Caco-2 (cell line): ENCODE measurements at regions not wholly inside any gene's neighbourhood (a gene's known extent, or its start where the extent isn't known, plus 50 kb on each side); places are given as distances from the start of the nearest gene placed in this dataset.

Source experiments
- BruUV-seq: library from RNA; stranded (reverse); fragments of 400-500 nt; replicated peaks from 2 replicates; lab custom pipeline; 2021; lab: Mats Ljungman, UMichigan
- CTCF ChIA-PET: fragments of 300-600 bp; sonication (Branson Sonifier 250); formaldehyde crosslinking; loops from one replicate; lab custom pipeline; 2022; ENCODE audit warnings: antibody characterized with exemption; lab: Charles Lee
- POLR2A ChIA-PET: fragments of 300-600 bp; sonication (Branson Sonifier 250); formaldehyde crosslinking; loops from one replicate; lab custom pipeline; 2022; ENCODE audit warnings: antibody characterized with exemption; lab: Charles Lee
- DNase-seq, 2 experiments: peaks; one replicate each; pipeline versions ENCODE4 v3.0.0 to v3.0.0-alpha.2; 2020 to 2022
- H3K27me3 ChIP-seq: replicated peaks from 2 replicates; pipeline ENCODE4 v1.6.0; 2011; ENCODE audit warnings: low read length; ENCODE audit not compliant: control insufficient read depth, insufficient read depth
- H3K36me3 ChIP-seq: 2 replicates; pipeline ENCODE4 v1.5.1; 2011; ENCODE audit warnings: low read length; ENCODE audit not compliant: control insufficient read depth, insufficient read depth
- H3K4me1 ChIP-seq: fragments of 250-450 bp; sonication (Bioruptor Pico); 2 replicates; pipeline ENCODE4 v1.5.1; 2020; ENCODE audit warnings: mild to moderate bottlenecking
- H3K4me3 ChIP-seq: 2 replicates; pipeline ENCODE4 v1.5.1; 2011; ENCODE audit warnings: low read depth, mild to moderate bottlenecking, control low read depth, low read length
- H3K9me3 ChIP-seq: fragments of 250-450 bp; sonication (Bioruptor Pico); 2 replicates; pipeline ENCODE4 v1.5.1; 2020; ENCODE audit warnings: mild to moderate bottlenecking, moderate library complexity
- H3K27ac Mint-ChIP-seq: one replicate; pipeline ENCODE4 v1.8.0; 2022; ENCODE audit warnings: mixed read lengths; ENCODE audit not compliant: unreplicated experiment
- H3K27me3 Mint-ChIP-seq: one replicate; pipeline ENCODE4 v1.8.0; 2022; ENCODE audit warnings: mixed read lengths; ENCODE audit not compliant: insufficient read depth, unreplicated experiment
- H3K36me3 Mint-ChIP-seq: one replicate; pipeline ENCODE4 v1.8.0; 2022; ENCODE audit warnings: mild to moderate bottlenecking, mixed read lengths; ENCODE audit not compliant: insufficient read depth, unreplicated experiment
- H3K4me1 Mint-ChIP-seq: one replicate; pipeline ENCODE4 v1.8.0; 2022; ENCODE audit warnings: low read depth, mixed read lengths; ENCODE audit not compliant: unreplicated experiment
- H3K4me3 Mint-ChIP-seq: one replicate; pipeline ENCODE4 v1.8.0; 2022; ENCODE audit warnings: mild to moderate bottlenecking, moderate library complexity, mixed read lengths; ENCODE audit not compliant: unreplicated experiment
- H3K9me3 Mint-ChIP-seq: one replicate; pipeline ENCODE4 v1.8.0; 2022; ENCODE audit warnings: mixed read lengths; ENCODE audit not compliant: unreplicated experiment
- intact Hi-C: fragments of 100-400 bp; cut with micrococcal nuclease; formaldehyde crosslinking; loops from one replicate; pipeline ENCODE4 v1.10.0; 2022; ENCODE audit not compliant: unreplicated experiment
- TF ChIP-seq, protein P1 (sequence below), 2 experiments: fragments of 200-600 bp in 1 of 2; IDR thresholded peaks; 1 replicate in 1 of 2; 2 replicates in 1 of 2; pipeline versions ENCODE4 v1.5.1 to v1.8.0; 2011 to 2022; ENCODE audit warnings: antibody characterized with exemption in 1 of 2, control low read depth in 1 of 2, inconsistent platforms in 1 of 2, low read depth in 1 of 2, low read length in 1 of 2, mild to moderate bottlenecking in 1 of 2, moderate library complexity in 1 of 2; ENCODE audit not compliant: insufficient read depth in 1 of 2, severe bottlenecking in 1 of 2, unreplicated experiment in 1 of 2

DNA sequence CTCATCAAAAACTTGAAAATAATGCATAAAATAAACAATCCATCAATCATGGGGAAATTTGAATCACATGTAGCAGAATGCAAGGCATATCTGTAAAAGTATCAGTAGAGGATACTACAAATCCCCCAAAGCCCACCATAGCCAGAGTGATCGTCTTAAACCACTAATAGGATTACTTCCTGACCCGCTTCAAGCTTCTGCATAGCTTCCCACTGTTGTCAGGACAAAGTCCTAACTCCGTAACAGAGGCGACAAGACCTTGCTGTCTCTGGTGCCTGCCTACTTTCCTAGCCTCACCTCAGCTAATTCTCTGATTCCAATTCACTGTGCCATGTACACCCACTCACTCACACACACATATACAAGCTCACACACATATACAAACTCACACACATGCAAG is 161.2 kb upstream of the NFIA start:
- no TSS peak for BruUV-seq
- Histone ChIP-seq H3K4me1 (no peaks in the 10 kb centered on the region), H3K4me3 (no peak overlapping the region), H3K9me3 (no peaks in the 10 kb centered on the region), H3K36me3 (no peaks in the 10 kb centered on the region), H3K27me3 (no peaks in the 10 kb centered on the region)
- Mint-ChIP-seq H3K27me3 (no peaks in the 10 kb centered on the region), H3K9me3 (no peaks in the 10 kb centered on the region), H3K4me3 (no peak overlapping the region), H3K4me1 (peaks cover 9% of the 10 kb centered on the region), H3K36me3 (no peaks in the 10 kb centered on the region), H3K27ac (no peak overlapping the region)
- intact Hi-C loops, result no loop called here
- POLR2A ChIA-PET, result no interaction called here
- TF ChIP-seq, protein P1, sequence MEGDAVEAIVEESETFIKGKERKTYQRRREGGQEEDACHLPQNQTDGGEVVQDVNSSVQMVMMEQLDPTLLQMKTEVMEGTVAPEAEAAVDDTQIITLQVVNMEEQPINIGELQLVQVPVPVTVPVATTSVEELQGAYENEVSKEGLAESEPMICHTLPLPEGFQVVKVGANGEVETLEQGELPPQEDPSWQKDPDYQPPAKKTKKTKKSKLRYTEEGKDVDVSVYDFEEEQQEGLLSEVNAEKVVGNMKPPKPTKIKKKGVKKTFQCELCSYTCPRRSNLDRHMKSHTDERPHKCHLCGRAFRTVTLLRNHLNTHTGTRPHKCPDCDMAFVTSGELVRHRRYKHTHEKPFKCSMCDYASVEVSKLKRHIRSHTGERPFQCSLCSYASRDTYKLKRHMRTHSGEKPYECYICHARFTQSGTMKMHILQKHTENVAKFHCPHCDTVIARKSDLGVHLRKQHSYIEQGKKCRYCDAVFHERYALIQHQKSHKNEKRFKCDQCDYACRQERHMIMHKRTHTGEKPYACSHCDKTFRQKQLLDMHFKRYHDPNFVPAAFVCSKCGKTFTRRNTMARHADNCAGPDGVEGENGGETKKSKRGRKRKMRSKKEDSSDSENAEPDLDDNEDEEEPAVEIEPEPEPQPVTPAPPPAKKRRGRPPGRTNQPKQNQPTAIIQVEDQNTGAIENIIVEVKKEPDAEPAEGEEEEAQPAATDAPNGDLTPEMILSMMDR (IDR thresholded peaks at IDR 0.05; ENCODE audit: insufficient read depth in 1 of 2, low read depth in 1 of 2, low read length in 1 of 2, severe bottlenecking in 1 of 2, unreplicated experiment in 1 of 2), result no peak
- CTCF ChIA-PET, result no interaction called here
- no peak for DNase-seq

DNA sequence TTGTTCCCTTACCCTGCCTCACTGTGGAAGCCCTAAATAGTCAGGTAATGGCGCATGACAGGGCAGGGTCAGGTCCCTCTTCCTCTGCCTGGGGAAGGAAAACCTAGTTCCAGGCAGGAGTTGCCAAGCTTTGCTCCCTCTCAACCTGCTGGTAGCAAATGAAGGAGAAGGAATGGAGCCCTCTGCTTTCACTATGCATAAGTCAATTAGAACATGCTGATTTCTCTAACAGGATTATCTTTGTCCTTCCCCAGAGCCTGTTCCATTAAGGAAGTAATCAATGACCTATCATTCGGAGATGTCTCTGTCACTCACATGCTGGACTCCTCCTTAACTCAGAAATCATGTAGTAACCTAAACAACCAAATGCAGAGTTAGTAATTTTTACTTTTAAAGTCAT is 161.8 kb upstream of the NFIA start:
- no peak overlapping the region for H3K27ac Mint-ChIP-seq
- no peaks in the 10 kb centered on the region for H3K36me3 ChIP-seq
- TF ChIP-seq, protein P1 (IDR thresholded peaks at IDR 0.05; ENCODE audit: insufficient read depth in 1 of 2, low read depth in 1 of 2, low read length in 1 of 2, severe bottlenecking in 1 of 2, unreplicated experiment in 1 of 2), result no peak
- CTCF ChIA-PET, result no interaction called here
- H3K27me3 Mint-ChIP-seq, result no peaks in the 10 kb centered on the region
- H3K4me1 Mint-ChIP-seq, result peaks cover 9% of the 10 kb centered on the region
- BruUV-seq, result no TSS peak
- H3K4me3 Mint-ChIP-seq, result no peak overlapping the region
- H3K4me3 ChIP-seq, result no peak overlapping the region
- no peak for DNase-seq
- intact Hi-C loops, result no loop called here
- POLR2A ChIA-PET, result no interaction called here
- no peaks in the 10 kb centered on the region for H3K4me1 ChIP-seq
- no peaks in the 10 kb centered on the region for H3K27me3 ChIP-seq
- no peaks in the 10 kb centered on the region for H3K36me3 Mint-ChIP-seq
- H3K9me3 Mint-ChIP-seq, result no peaks in the 10 kb centered on the region
- H3K9me3 ChIP-seq, result no peaks in the 10 kb centered on the region

DNA sequence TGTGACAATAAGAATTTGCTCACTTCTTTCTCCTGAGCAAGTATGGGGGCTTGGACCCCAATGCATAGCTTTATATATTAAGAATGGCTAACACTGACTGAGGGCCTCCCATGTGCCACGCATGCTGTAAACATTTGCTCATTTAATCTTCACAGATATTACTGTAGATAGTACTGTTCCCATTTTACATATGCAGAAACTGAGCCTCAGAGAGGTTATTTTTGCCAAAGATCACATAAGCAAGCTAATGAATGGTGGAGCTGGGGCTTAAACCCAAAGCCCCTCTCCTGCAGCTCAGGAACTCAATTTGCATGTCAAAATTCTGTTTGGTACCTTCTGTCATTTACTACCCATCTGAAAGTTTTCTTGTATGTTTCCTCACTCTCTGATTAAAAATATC is 163.5 kb upstream of the NFIA start:
- H3K36me3 ChIP-seq, result no peaks in the 10 kb centered on the region
- intact Hi-C loops, result no loop called here

More for the DNA sequence above, 163.5 kb upstream of the NFIA start:
- Histone ChIP-seq H3K4me1 (no peaks in the 10 kb centered on the region), H3K9me3 (no peaks in the 10 kb centered on the region), H3K4me3 (no peak overlapping the region), H3K27me3 (no peaks in the 10 kb centered on the region)
- BruUV-seq, result no TSS peak
- peaks cover 9% of the 10 kb centered on the region for H3K4me1 Mint-ChIP-seq
- H3K4me3 Mint-ChIP-seq, result no peak overlapping the region
- no peaks in the 10 kb centered on the region for H3K9me3 Mint-ChIP-seq
- TF ChIP-seq, protein P1 (IDR thresholded peaks at IDR 0.05; ENCODE audit: insufficient read depth in 1 of 2, low read depth in 1 of 2, low read length in 1 of 2, severe bottlenecking in 1 of 2, unreplicated experiment in 1 of 2), result no peak
- peaks cover 3% of the 10 kb centered on the region for H3K27me3 Mint-ChIP-seq
- H3K36me3 Mint-ChIP-seq, result no peaks in the 10 kb centered on the region
- no peak overlapping the region for H3K27ac Mint-ChIP-seq
- CTCF ChIA-PET, result no interaction called here
- no peak for DNase-seq
- POLR2A ChIA-PET, result no interaction called here
